SK-N-SH treated with all-trans-retinoic acid at 6 μM for 48 hours (cell line): ENCODE measurements at regions not wholly inside any gene's neighbourhood (a gene's known extent, or its start where the extent isn't known, plus 50 kb on each side); places are given as distances from the start of the nearest gene placed in this dataset.

Source experiments
- ATAC-seq: fragments of 200-7000 bp; cut with Tn5 transposase; 3 replicates; pipeline ENCODE4 v1.9.1; 2020; ENCODE audit warnings: mild to moderate bottlenecking, moderate library complexity
- ARNTL ChIP-seq: fragments of 450-650 bp; formaldehyde crosslinking; IDR thresholded peaks from 2 replicates; pipeline ENCODE4 v1.5.0; 2020; ENCODE audit warnings: low read depth, mild to moderate bottlenecking, moderate library complexity, borderline replicate concordance
- BACH2 ChIP-seq: fragments of 250-450 bp; sonication (Bioruptor Pico); IDR thresholded peaks from 2 replicates; pipeline ENCODE4 v1.9.0; 2021; ENCODE audit warnings: mild to moderate bottlenecking, borderline replicate concordance
- CSDC2 ChIP-seq: fragments of 250-450 bp; sonication (Bioruptor Pico); IDR thresholded peaks from 2 replicates; pipeline ENCODE4 v1.5.0; 2020; ENCODE audit warnings: mild to moderate bottlenecking, moderate library complexity
- ESRRG ChIP-seq: fragments of 250-450 bp; sonication (Bioruptor Pico); IDR thresholded peaks from 2 replicates; pipeline ENCODE4 v1.6.1; 2021; ENCODE audit warnings: mild to moderate bottlenecking
- ISL1 ChIP-seq: fragments of 250-450 bp; sonication (Bioruptor Pico); IDR thresholded peaks from 2 replicates; pipeline ENCODE4 v2.1.2; 2022; ENCODE audit warnings: mild to moderate bottlenecking, moderate library complexity
- OSR1 ChIP-seq: fragments of 250-450 bp; sonication (Bioruptor Pico); IDR thresholded peaks from 2 replicates; pipeline ENCODE4 v1.8.0; 2022; ENCODE audit warnings: moderate library complexity, mild to moderate bottlenecking, inconsistent platforms
- PPARA ChIP-seq: fragments of 250-450 bp; sonication (Bioruptor Pico); IDR thresholded peaks from 2 replicates; pipeline ENCODE4 v1.5.0; 2020; ENCODE audit warnings: mild to moderate bottlenecking, borderline replicate concordance
- RARB ChIP-seq: fragments of 250-450 bp; sonication (Bioruptor Pico); IDR thresholded peaks from 2 replicates; pipeline ENCODE4 v1.8.0; 2021; ENCODE audit warnings: mild to moderate bottlenecking, moderate library complexity
- SNAI2 ChIP-seq: fragments of 250-450 bp; sonication (Bioruptor Pico); IDR thresholded peaks from 2 replicates; pipeline ENCODE4 v1.5.0; 2020; ENCODE audit warnings: mild to moderate bottlenecking, moderate library complexity
- TOX ChIP-seq: fragments of 250-450 bp; sonication (Bioruptor Pico); IDR thresholded peaks from 2 replicates; pipeline ENCODE4 v1.8.0; 2021; ENCODE audit warnings: mild to moderate bottlenecking, moderate library complexity, borderline replicate concordance
- ZC3H10 ChIP-seq: fragments of 250-450 bp; sonication (Bioruptor Pico); IDR thresholded peaks from 2 replicates; pipeline ENCODE4 v1.5.1; 2021; ENCODE audit warnings: mild to moderate bottlenecking, moderate library complexity
- ZFP3 ChIP-seq: fragments of 250-450 bp; sonication (Bioruptor Pico); IDR thresholded peaks from 2 replicates; pipeline ENCODE4 v1.5.0; 2020; ENCODE audit warnings: mild to moderate bottlenecking, moderate library complexity
- ZFP30 ChIP-seq: fragments of 450-650 bp; formaldehyde crosslinking; IDR thresholded peaks from 2 replicates; pipeline ENCODE4 v1.5.0; 2022; ENCODE audit warnings: mild to moderate bottlenecking, moderate library complexity
- ZNF565 ChIP-seq: fragments of 450-650 bp; formaldehyde crosslinking; conservative IDR thresholded peaks from 2 replicates; pipeline ENCODE4 v1.5.0; 2020; ENCODE audit warnings: low read depth, mild to moderate bottlenecking, moderate library complexity
- ZNF70 ChIP-seq: fragments of 450-650 bp; formaldehyde crosslinking; IDR thresholded peaks from 2 replicates; pipeline ENCODE4 v1.5.0; 2020; ENCODE audit warnings: mild to moderate bottlenecking, moderate library complexity
- TF ChIP-seq, protein P1 (sequence below): fragments of 250-450 bp; sonication (Bioruptor Pico); IDR thresholded peaks from 2 replicates; pipeline ENCODE4 v1.8.0; 2020; ENCODE audit warnings: mild to moderate bottlenecking, moderate library complexity, borderline replicate concordance
- TF ChIP-seq, protein P2 (sequence below): fragments of 250-450 bp; sonication (Bioruptor Pico); IDR thresholded peaks from 2 replicates; pipeline ENCODE4 v1.5.1; 2020; ENCODE audit warnings: low read depth, mild to moderate bottlenecking, moderate library complexity
- TF ChIP-seq, protein P3 (sequence below): fragments of 250-450 bp; sonication (Bioruptor Pico); IDR thresholded peaks from 2 replicates; pipeline ENCODE4 v1.5.1; 2021; ENCODE audit warnings: mild to moderate bottlenecking, moderate library complexity
- TF ChIP-seq, protein P4 (sequence below): fragments of 250-450 bp; sonication (Bioruptor Pico); IDR thresholded peaks from 2 replicates; pipeline ENCODE4 v1.8.0; 2021; ENCODE audit warnings: low read depth, mild to moderate bottlenecking, moderate library complexity, borderline replicate concordance
- TF ChIP-seq, protein P5 (sequence below): fragments of 250-450 bp; sonication (Bioruptor Pico); IDR thresholded peaks from 2 replicates; pipeline ENCODE4 v1.5.0; 2020; ENCODE audit warnings: mild to moderate bottlenecking, moderate library complexity

DNA sequence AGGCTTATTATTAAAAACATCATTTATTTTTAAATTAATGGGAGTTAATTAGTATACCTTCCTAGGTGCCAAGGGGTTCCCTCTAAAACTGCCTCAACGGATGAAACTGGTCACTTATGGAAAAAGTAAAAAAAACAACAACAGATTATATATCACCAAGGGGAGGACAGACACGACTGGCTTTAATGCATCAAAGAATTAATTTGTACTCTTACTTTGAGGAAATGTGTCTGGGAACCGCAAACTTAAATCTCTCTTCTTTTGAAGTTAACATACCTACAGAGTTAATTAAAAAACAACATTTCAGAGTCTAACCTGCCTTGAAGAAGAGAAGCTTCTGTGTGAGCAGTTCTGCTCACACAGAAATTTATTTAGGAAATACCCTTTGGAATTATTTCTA, 354.6 kb downstream of the LRRC70 start:
- no peak for TF ChIP-seq ISL1 (CRISPR knock-in tag)
- no peak for TF ChIP-seq BACH2
- TF ChIP-seq, protein P1, sequence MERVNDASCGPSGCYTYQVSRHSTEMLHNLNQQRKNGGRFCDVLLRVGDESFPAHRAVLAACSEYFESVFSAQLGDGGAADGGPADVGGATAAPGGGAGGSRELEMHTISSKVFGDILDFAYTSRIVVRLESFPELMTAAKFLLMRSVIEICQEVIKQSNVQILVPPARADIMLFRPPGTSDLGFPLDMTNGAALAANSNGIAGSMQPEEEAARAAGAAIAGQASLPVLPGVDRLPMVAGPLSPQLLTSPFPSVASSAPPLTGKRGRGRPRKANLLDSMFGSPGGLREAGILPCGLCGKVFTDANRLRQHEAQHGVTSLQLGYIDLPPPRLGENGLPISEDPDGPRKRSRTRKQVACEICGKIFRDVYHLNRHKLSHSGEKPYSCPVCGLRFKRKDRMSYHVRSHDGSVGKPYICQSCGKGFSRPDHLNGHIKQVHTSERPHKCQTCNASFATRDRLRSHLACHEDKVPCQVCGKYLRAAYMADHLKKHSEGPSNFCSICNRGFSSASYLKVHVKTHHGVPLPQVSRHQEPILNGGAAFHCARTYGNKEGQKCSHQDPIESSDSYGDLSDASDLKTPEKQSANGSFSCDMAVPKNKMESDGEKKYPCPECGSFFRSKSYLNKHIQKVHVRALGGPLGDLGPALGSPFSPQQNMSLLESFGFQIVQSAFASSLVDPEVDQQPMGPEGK (CRISPR knock-in tag), result no peak
- no peak for TF ChIP-seq ZNF70 (CRISPR knock-in tag)
- no peak for TF ChIP-seq SNAI2 (CRISPR knock-in tag)
- TF ChIP-seq CSDC2, result no peak
- no peak for TF ChIP-seq ARNTL
- TF ChIP-seq, protein P2, sequence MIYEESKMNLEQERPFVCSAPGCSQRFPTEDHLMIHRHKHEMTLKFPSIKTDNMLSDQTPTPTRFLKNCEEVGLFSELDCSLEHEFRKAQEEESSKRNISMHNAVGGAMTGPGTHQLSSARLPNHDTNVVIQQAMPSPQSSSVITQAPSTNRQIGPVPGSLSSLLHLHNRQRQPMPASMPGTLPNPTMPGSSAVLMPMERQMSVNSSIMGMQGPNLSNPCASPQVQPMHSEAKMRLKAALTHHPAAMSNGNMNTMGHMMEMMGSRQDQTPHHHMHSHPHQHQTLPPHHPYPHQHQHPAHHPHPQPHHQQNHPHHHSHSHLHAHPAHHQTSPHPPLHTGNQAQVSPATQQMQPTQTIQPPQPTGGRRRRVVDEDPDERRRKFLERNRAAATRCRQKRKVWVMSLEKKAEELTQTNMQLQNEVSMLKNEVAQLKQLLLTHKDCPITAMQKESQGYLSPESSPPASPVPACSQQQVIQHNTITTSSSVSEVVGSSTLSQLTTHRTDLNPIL, result no peak
- TF ChIP-seq, protein P3, sequence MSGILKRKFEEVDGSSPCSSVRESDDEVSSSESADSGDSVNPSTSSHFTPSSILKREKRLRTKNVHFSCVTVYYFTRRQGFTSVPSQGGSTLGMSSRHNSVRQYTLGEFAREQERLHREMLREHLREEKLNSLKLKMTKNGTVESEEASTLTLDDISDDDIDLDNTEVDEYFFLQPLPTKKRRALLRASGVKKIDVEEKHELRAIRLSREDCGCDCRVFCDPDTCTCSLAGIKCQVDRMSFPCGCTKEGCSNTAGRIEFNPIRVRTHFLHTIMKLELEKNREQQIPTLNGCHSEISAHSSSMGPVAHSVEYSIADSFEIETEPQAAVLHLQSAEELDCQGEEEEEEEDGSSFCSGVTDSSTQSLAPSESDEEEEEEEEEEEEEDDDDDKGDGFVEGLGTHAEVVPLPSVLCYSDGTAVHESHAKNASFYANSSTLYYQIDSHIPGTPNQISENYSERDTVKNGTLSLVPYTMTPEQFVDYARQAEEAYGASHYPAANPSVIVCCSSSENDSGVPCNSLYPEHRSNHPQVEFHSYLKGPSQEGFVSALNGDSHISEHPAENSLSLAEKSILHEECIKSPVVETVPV, result no peak
- no peak for TF ChIP-seq ZC3H10
- TF ChIP-seq, protein P4, sequence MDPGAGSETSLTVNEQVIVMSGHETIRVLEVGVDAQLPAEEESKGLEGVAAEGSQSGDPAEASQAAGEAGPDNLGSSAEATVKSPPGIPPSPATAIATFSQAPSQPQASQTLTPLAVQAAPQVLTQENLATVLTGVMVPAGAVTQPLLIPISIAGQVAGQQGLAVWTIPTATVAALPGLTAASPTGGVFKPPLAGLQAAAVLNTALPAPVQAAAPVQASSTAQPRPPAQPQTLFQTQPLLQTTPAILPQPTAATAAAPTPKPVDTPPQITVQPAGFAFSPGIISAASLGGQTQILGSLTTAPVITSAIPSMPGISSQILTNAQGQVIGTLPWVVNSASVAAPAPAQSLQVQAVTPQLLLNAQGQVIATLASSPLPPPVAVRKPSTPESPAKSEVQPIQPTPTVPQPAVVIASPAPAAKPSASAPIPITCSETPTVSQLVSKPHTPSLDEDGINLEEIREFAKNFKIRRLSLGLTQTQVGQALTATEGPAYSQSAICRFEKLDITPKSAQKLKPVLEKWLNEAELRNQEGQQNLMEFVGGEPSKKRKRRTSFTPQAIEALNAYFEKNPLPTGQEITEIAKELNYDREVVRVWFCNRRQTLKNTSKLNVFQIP (CRISPR knock-in tag), result no peak
- TF ChIP-seq PPARA (CRISPR knock-in tag), result no peak
- TF ChIP-seq ZFP3 (CRISPR knock-in tag), result no peak
- no peak for ATAC-seq

DNA sequence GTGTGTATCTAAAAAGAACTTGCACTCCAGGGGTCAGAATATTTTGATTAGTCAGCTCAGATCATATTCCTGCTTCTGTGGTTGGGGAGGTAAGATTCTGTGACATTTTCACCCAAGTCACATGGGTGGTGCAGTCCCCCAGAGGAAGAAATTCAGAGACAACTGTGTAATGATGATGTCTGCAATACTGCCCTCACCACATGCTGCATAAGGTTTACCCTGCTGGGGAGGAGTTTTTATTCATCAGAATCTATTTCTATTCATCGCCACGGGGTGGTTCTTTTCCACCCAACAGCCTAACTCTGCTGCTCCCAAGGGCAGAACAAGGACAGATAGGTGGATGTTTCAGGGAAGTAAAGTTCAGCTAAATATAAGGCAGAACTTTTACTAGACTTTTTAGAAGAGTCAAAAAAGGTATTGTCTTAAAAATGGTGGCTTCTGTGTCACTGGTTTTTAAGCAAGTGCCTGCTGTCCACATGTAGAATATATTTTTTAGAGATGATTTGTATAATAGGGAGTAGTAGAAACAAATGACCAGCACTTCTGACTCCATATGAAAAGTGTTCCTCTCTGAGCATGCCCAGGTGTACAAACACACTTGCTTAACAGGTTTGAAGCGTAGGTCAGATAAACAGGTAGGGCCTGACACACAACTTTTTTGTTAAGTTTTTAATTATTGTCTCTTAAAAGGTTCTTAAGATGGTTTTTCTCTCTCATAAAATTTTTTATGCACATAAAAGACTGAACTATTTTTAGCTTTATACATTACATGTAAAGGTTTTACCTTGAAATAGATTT, 352.7 kb downstream of the LRRC70 start:
- no peak for ATAC-seq
- TF ChIP-seq, protein P4 (CRISPR knock-in tag), result no peak
- TF ChIP-seq ZNF70 (CRISPR knock-in tag) (no peak), CSDC2 (no peak), ISL1 (CRISPR knock-in tag) (no peak), ZFP30 (CRISPR knock-in tag) (no peak), OSR1 (CRISPR knock-in tag) (no peak), RARB (no peak), ESRRG (CRISPR knock-in tag) (no peak), ZC3H10 (no peak), SNAI2 (CRISPR knock-in tag) (no peak), PPARA (CRISPR knock-in tag) (no peak), TOX (CRISPR knock-in tag) (no peak), ZNF565 (CRISPR knock-in tag) (no peak)
- TF ChIP-seq, protein P3, result no peak

DNA sequence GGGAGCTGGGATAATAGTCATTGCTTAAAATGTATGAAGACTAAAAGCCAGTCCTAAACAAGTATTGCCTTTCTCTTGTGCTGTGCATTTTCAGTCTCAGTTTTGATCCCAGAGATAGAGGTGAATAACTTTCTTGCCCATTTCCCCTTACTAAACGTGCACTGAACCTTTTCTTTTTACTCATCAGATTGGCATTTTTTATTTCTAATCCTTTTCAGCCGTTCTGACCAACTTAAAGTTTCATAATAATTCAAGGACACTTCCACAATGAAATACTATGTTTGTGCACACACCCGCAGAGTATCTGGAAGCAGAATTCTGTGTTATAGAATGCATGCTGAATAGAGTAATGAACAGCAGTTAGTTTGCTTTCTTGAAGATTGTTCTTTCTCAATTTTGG, 343.6 kb downstream of the LRRC70 start:
- TF ChIP-seq, protein P5, sequence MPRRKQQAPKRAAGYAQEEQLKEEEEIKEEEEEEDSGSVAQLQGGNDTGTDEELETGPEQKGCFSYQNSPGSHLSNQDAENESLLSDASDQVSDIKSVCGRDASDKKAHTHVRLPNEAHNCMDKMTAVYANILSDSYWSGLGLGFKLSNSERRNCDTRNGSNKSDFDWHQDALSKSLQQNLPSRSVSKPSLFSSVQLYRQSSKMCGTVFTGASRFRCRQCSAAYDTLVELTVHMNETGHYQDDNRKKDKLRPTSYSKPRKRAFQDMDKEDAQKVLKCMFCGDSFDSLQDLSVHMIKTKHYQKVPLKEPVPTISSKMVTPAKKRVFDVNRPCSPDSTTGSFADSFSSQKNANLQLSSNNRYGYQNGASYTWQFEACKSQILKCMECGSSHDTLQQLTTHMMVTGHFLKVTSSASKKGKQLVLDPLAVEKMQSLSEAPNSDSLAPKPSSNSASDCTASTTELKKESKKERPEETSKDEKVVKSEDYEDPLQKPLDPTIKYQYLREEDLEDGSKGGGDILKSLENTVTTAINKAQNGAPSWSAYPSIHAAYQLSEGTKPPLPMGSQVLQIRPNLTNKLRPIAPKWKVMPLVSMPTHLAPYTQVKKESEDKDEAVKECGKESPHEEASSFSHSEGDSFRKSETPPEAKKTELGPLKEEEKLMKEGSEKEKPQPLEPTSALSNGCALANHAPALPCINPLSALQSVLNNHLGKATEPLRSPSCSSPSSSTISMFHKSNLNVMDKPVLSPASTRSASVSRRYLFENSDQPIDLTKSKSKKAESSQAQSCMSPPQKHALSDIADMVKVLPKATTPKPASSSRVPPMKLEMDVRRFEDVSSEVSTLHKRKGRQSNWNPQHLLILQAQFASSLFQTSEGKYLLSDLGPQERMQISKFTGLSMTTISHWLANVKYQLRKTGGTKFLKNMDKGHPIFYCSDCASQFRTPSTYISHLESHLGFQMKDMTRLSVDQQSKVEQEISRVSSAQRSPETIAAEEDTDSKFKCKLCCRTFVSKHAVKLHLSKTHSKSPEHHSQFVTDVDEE (CRISPR knock-in tag), result no peak
- no peak for TF ChIP-seq ISL1 (CRISPR knock-in tag)
- no peak for TF ChIP-seq OSR1 (CRISPR knock-in tag)
- TF ChIP-seq ESRRG (CRISPR knock-in tag), result no peak
- TF ChIP-seq, all 23 proteins: peak for 0
- no peak for ATAC-seq
